DMS79 (cell line): ENCODE measurements at regions not wholly inside any gene's neighbourhood (a gene's known extent, or its start where the extent isn't known, plus 50 kb on each side); places are given as distances from the start of the nearest gene placed in this dataset.

Source experiments
- DNase-seq: peaks from one replicate; lab custom pipeline; 2025; lab: John Stamatoyannopoulos, UW

GRCh38 chr20:59435518-59435917 lies 135.1 kb downstream of the EDN3 start:
- DNase-seq, result no peak

GRCh38 chr20:59437601-59438031 lies 137.2 kb downstream of the EDN3 start:
- no peak for DNase-seq

GRCh38 chr20:59438201-59438600 lies 137.8 kb downstream of the EDN3 start:
- no peak for DNase-seq

- DNase-seq, result no peak
Measured at GRCh38 chr20:59439243-59439642, 138.8 kb downstream of the EDN3 start.

- DNase-seq, result no peak
Measured at GRCh38 chr20:59441306-59441705, 140.9 kb downstream of the EDN3 start.

GRCh38 chr20:59441860-59442810 lies 141.7 kb downstream of the EDN3 start:
- DNase-seq, result no peak

- no peak for DNase-seq
Measured at GRCh38 chr20:59443550-59443949, 143.1 kb downstream of the EDN3 start.

- DNase-seq, result no peak
Measured at GRCh38 chr20:59446376-59446775, 146.0 kb downstream of the EDN3 start.

- DNase-seq, result no peak
Measured at GRCh38 chr20:59448196-59448595, 147.8 kb downstream of the EDN3 start.

GRCh38 chr20:59448851-59449444 lies 148.5 kb downstream of the EDN3 start:
- DNase-seq, result no peak

GRCh38 chr20:59451066-59451630 lies 150.7 kb downstream of the EDN3 start:
- DNase-seq, result no peak

- no peak for DNase-seq
Measured at GRCh38 chr20:59451641-59452040, 151.2 kb downstream of the EDN3 start.

GRCh38 chr20:59452856-59453255 lies 151.5 kb upstream of the PHACTR3 start:
- DNase-seq, result no peak

- DNase-seq, result no peak
Measured at GRCh38 chr20:59453759-59454560, 150.4 kb upstream of the PHACTR3 start.

GRCh38 chr20:59455402-59456341 lies 148.7 kb upstream of the PHACTR3 start:
- no peak for DNase-seq

GRCh38 chr20:59456342-59457279 lies 147.7 kb upstream of the PHACTR3 start:
- DNase-seq, result no peak

- DNase-seq, result no peak
Measured at GRCh38 chr20:59458645-59459044, 145.7 kb upstream of the PHACTR3 start.

GRCh38 chr20:59459586-59459985 lies 144.8 kb upstream of the PHACTR3 start:
- no peak for DNase-seq

- DNase-seq, result no peak
Measured at GRCh38 chr20:59460352-59460751, 144.0 kb upstream of the PHACTR3 start.

GRCh38 chr20:59461526-59461925 lies 142.8 kb upstream of the PHACTR3 start:
- DNase-seq, result no peak
